OCI-LY7 (cell line): ENCODE measurements at regions not wholly inside any gene's neighbourhood (a gene's known extent, or its start where the extent isn't known, plus 50 kb on each side); places are given as distances from the start of the nearest gene placed in this dataset.

Experiments used
- BruUV-seq: library from RNA; stranded (reverse); fragments of 400-500 nt; replicated peaks from 2 replicates; lab custom pipeline; 2021; lab: Mats Ljungman, UMichigan
- CTCF ChIA-PET: fragments of 300-600 bp; sonication (Branson Sonifier 250); formaldehyde crosslinking; loops from one replicate; lab custom pipeline; 2022; ENCODE audit warnings: antibody characterized with exemption; ENCODE audit not compliant: unreplicated experiment; lab: Charles Lee
- POLR2A ChIA-PET: fragments of 300-600 bp; sonication (Branson Sonifier 250); formaldehyde crosslinking; loops from one replicate; lab custom pipeline; 2022; ENCODE audit warnings: antibody characterized with exemption; lab: Charles Lee
- DNase-seq: peaks from one replicate; pipeline ENCODE4 v3.0.0-alpha.2; 2015; ENCODE audit warnings: low spot score
- H2AFZ ChIP-seq: fragments of 200-600 bp; sonication (generic), shearing (Covaris generic); 2 replicates; pipeline ENCODE4 v1.6.1; 2014; ENCODE audit warnings: mild to moderate bottlenecking, antibody characterized with exemption, low read length, moderate library complexity
- H3K27ac ChIP-seq: fragments of 200-600 bp; sonication (generic); 2 replicates; pipeline ENCODE4 v1.5.1; 2014; ENCODE audit warnings: mixed run types, low read depth, mild to moderate bottlenecking, moderate library complexity, low read length, inconsistent platforms; ENCODE audit not compliant: poor library complexity, severe bottlenecking
- H3K36me3 ChIP-seq: fragments of 200-600 bp; sonication (generic); 2 replicates; pipeline ENCODE4 v1.6.1; 2014; ENCODE audit warnings: mild to moderate bottlenecking, antibody characterized with exemption, low read length, moderate library complexity, mixed read lengths; ENCODE audit not compliant: insufficient read depth
- H3K4me1 ChIP-seq: fragments of 200-600 bp; sonication (generic); 2 replicates; pipeline ENCODE4 v1.5.1; 2014; ENCODE audit warnings: mild to moderate bottlenecking, low read length; ENCODE audit not compliant: insufficient read depth, poor library complexity, severe bottlenecking
- H3K4me2 ChIP-seq: fragments of 200-600 bp; sonication (generic); 2 replicates; pipeline ENCODE4 v1.6.1; 2014; ENCODE audit warnings: mild to moderate bottlenecking, low read length
- H3K4me3 ChIP-seq: fragments of 200-600 bp; sonication (generic); 2 replicates; pipeline ENCODE4 v1.5.1; 2014; ENCODE audit warnings: mild to moderate bottlenecking, low read depth, low read length; ENCODE audit not compliant: poor library complexity, severe bottlenecking
- H3K79me2 ChIP-seq: fragments of 200-600 bp; sonication (generic); 2 replicates; pipeline ENCODE4 v1.6.1; 2016; ENCODE audit warnings: low read depth, mild to moderate bottlenecking, low read length, moderate library complexity, mixed read lengths; ENCODE audit not compliant: insufficient read depth
- H3K9me2 ChIP-seq: fragments of 200-600 bp; sonication (generic); 2 replicates; pipeline ENCODE4 v1.6.1; 2016; ENCODE audit warnings: mild to moderate bottlenecking, low read length, mixed read lengths; ENCODE audit not compliant: insufficient read depth
- H3K9me3 ChIP-seq: fragments of 200-600 bp; sonication (generic); 2 replicates; pipeline ENCODE4 v1.6.1; 2014; ENCODE audit warnings: mild to moderate bottlenecking, mixed run types, low read length, mixed read lengths
- H4K20me1 ChIP-seq: fragments of 200-600 bp; sonication (generic); 2 replicates; pipeline ENCODE4 v1.6.1; 2014; ENCODE audit warnings: mild to moderate bottlenecking, antibody characterized with exemption, low read length, moderate library complexity, mixed read lengths; ENCODE audit not compliant: insufficient read depth
- EZH2phosphoT487 ChIP-seq: fragments of 200-600 bp; sonication (generic); IDR thresholded peaks from 2 replicates; pipeline ENCODE4 v1.6.1; 2018; ENCODE audit warnings: low read depth, borderline replicate concordance, mild to moderate bottlenecking, mixed run types, antibody characterized with exemption, low read length, moderate library complexity, mixed read lengths
- intact Hi-C: fragments of 100-400 bp; cut with micrococcal nuclease; formaldehyde crosslinking; loops from one replicate; pipeline ENCODE4 v1.10.0; 2022; ENCODE audit not compliant: unreplicated experiment
- TF ChIP-seq, protein P1 (sequence below): fragments of 200-600 bp; sonication (generic); conservative IDR thresholded peaks from 2 replicates; pipeline ENCODE4 v1.5.1; 2014; ENCODE audit warnings: mild to moderate bottlenecking, antibody characterized with exemption, low read length, moderate library complexity, mixed read lengths

DNA sequence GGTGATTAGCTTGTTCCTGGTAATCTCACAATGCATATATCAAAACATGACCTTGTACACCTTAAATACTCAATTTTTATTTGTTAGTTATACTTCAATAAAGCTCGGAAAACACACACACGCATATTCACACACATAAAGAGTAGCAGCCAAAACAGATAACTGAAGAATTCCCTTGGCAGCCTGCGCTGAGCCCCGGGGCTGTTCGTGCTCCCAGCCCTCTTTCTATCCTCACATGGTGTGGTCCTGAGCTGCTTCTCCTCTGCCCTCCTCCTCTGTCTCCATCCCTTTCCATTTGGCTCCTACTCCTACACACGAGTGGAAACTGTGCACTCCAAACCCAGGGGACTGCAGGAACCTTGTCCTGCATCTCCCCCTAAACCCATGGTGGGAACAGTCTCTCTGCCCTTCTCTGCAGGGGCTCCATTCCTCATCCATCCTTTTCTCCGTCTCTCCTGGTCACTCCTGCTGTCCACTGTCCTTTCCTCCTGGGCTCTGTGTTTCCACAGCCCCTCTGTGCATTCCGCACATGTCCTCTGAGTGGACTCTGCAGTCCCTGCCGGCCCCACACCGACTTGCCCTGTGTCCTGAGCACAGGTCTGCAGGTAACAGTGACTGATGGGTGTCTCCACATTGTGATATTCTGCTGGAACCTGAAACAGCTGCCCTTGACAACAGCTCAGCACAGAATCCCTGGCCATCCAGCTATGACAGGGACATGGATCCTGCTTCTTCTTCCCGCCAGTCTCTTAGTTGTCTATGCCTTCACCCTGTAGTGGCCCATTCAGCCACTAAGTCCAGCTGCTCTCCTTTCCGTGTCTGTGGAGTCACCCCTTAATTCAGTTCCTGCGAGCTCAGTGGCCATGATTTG, 216.8 kb upstream of the ZNF32 start:
- peaks cover 8% of the 10 kb centered on the region for H3K4me1 ChIP-seq
- no peak overlapping the region for H2AFZ ChIP-seq
- H3K79me2 ChIP-seq: no peaks in the 10 kb centered on the region
- POLR2A ChIA-PET: interaction anchor here (0.5 to 0.6 kb wide), 2 partner anchors 123 to 440 kb away, joined by 3 to 4 read pairs; no protein-coding TSS in a partner anchor
- no peak for DNase-seq
- no peaks in the 10 kb centered on the region for H3K9me2 ChIP-seq
- no peak for TF ChIP-seq EZH2phosphoT487
- TF ChIP-seq, protein P1, sequence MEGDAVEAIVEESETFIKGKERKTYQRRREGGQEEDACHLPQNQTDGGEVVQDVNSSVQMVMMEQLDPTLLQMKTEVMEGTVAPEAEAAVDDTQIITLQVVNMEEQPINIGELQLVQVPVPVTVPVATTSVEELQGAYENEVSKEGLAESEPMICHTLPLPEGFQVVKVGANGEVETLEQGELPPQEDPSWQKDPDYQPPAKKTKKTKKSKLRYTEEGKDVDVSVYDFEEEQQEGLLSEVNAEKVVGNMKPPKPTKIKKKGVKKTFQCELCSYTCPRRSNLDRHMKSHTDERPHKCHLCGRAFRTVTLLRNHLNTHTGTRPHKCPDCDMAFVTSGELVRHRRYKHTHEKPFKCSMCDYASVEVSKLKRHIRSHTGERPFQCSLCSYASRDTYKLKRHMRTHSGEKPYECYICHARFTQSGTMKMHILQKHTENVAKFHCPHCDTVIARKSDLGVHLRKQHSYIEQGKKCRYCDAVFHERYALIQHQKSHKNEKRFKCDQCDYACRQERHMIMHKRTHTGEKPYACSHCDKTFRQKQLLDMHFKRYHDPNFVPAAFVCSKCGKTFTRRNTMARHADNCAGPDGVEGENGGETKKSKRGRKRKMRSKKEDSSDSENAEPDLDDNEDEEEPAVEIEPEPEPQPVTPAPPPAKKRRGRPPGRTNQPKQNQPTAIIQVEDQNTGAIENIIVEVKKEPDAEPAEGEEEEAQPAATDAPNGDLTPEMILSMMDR: no peak
- no TSS peak for BruUV-seq
- CTCF ChIA-PET: no interaction called here
- H3K27ac ChIP-seq: no peak overlapping the region
- no peak overlapping the region for H3K4me3 ChIP-seq
- no peaks in the 10 kb centered on the region for H3K9me3 ChIP-seq
- intact Hi-C loops: no loop called here
- H3K4me2 ChIP-seq: no peak overlapping the region
- no peaks in the 10 kb centered on the region for H3K36me3 ChIP-seq
- no peaks in the 10 kb centered on the region for H4K20me1 ChIP-seq

DNA sequence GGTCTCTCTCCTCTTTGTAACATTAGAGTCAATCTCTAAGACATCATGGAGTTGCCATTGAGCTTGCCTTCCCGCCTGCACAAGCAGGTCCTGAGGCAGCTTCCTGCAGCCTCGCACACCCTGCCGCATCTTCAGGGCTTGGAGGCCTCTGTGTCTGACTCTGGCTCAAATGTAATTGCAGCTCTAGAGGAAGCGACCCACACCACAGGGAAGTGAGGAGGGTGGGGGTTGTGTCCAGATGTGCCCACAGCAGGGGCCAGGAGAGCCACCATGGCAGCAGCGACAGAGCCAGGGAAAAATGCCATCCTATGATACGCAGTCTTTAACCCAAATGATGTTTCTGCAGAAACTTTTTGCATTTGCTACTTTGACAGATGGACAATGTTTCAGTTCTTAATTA, 216.0 kb upstream of the ZNF32 start:
- Histone ChIP-seq H3K4me2 (no peak overlapping the region), H3K36me3 (no peaks in the 10 kb centered on the region), H2AFZ (no peak overlapping the region), H3K79me2 (no peaks in the 10 kb centered on the region), H3K9me2 (no peaks in the 10 kb centered on the region), H3K4me3 (no peak overlapping the region), H3K27ac (no peak overlapping the region), H3K4me1 (peaks cover 8% of the 10 kb centered on the region), H4K20me1 (no peaks in the 10 kb centered on the region), H3K9me3 (no peaks in the 10 kb centered on the region)
- DNase-seq: no peak
- POLR2A ChIA-PET: no interaction called here
- TF ChIP-seq, protein P1: no peak
- TF ChIP-seq EZH2phosphoT487: no peak
- CTCF ChIA-PET: no interaction called here
- intact Hi-C loops: no loop called here
- no TSS peak for BruUV-seq

DNA sequence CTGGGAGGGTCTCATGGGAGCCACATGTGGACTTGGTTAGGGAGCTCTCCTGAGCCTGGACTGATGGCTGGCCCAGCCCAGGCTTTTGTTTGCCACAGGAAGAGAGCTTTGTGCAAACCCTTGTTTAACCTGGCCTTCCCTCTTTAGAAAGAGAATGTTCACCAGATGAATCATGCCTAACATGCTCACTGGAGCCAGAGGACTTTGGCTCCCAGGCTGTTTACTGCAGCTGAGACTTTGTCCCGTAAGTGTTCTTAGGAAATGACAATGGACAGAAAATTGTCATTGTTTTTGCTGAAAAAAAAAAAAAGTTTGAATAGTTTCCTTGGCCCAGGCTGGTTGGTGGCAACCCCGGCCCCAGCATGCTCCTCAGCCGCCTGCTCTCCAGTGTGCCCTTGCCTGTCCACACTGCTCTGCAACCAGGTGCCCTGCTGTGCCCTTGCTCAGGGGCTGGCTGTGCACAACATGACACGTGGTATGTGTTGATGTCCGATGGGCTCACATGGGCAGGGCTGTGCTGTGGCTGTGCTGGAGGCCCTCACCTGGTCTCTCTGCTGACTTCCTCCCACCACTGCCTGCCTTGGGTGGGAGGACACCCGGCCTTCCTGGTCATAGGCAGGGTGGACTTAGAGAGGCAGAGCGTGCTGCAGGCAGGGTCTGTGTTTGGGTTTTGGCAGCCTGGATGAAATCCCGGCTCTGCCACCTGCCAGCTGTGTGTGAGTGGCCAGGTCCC, 215.3 kb upstream of the ZNF32 start:
- CTCF ChIA-PET: no interaction called here
- TF ChIP-seq, protein P1: no peak
- no peak for TF ChIP-seq EZH2phosphoT487
- H3K4me2 ChIP-seq: no peak overlapping the region

More for the DNA sequence above, 215.3 kb upstream of the ZNF32 start:
- Histone ChIP-seq H3K9me3 (no peaks in the 10 kb centered on the region), H3K36me3 (no peaks in the 10 kb centered on the region), H2AFZ (no peak overlapping the region), H4K20me1 (no peaks in the 10 kb centered on the region), H3K9me2 (no peaks in the 10 kb centered on the region), H3K4me1 (peaks cover 8% of the 10 kb centered on the region), H3K27ac (no peak overlapping the region), H3K4me3 (no peak overlapping the region), H3K79me2 (no peaks in the 10 kb centered on the region)
- intact Hi-C loops: no loop called here
- POLR2A ChIA-PET: no interaction called here
- DNase-seq: no peak
- no TSS peak for BruUV-seq
